GM21390 (cell line): ENCODE measurements at regions not wholly inside any gene's neighbourhood (a gene's known extent, or its start where the extent isn't known, plus 50 kb on each side); places are given as distances from the start of the nearest gene placed in this dataset.
"Not testable (repeated sequence)": the region's sequence is repeated elsewhere in the genome, so short reads cannot be mapped to it uniquely, and the experiment has no call there.

ENCODE experiments used
- ATAC-seq: cut with Tn5 transposase; IDR thresholded peaks from one replicate; pipeline ENCODE4 v1.9.1; 2021; ENCODE audit not compliant: unreplicated experiment

DNA sequence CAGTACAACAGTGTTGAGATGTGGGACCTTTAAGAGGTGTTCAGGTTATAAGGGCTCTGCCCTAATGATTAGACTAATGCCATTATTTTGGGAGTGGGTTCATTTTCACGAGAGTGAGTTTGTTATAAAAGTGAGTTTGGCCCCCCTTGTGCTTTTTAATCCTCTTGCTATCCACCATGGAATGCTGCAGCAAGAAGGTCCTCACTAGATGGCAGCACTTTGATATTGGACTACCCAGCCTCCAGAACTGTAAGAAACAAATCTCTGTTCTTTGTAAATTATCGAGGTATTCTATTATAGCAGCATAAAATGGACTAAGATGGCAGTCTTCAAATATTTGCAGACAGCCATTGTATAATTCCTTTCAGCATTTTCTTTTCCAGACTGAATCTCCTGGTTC lies 212.4 kb downstream of the LRRC70 start:
- ATAC-seq, result no peak

DNA sequence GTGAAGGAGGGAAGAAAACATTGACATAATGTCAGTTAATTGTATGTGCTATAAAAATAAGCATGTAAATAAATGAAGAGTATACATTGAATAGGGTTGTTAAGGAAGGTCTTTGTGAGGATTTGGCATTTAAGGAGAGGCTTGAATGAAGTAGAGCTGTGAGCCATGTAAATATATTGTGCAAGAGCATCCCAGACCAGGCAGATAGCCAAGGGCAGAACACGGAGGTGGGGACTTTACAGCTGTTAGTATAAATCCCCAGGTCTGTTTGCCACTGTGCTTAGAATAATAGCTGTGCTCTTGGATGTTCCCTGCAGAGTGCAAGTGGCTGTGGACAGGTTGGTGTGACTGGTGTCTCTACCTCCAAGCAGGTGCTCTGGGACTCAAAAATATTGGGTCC lies 211.7 kb downstream of the LRRC70 start:
- ATAC-seq, result no peak

DNA sequence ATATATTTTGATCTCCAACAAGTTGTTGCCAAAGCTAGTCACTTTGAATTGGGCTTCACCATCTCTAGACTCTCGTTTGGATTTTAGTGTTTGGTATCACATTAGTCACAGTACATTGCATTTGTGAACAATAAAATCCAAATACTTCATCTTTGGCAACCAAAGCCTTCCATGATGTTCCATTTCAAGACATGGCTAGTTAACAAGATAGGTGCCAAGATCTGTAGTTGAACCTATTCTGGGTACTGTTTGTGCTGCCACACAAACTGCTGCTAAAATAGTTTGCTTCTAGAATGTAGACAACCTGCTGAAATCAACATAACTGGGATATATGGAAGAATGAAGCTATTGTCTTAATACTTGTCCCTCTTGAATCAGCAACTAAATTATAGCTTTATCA lies 207.5 kb downstream of the LRRC70 start:
- no peak for ATAC-seq

DNA sequence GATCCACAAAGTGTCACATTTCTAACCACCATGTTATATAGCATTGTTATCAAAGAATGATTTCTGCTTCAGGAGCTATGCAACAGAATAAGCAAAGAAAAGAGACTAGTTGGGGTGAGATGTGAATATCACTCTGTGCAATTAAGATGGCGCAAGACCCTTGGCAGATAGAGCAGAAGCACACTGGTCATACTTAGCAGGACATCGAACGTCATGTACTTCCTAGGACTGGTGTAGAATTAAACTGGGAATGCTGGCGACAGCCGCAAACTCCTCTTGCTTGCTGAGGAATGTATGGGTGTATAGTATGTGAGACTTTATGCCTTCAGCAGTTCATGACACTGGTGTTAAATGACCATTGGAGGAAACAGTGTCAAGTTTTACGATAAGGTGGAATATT lies 207.0 kb downstream of the LRRC70 start:
- no peak for ATAC-seq

DNA sequence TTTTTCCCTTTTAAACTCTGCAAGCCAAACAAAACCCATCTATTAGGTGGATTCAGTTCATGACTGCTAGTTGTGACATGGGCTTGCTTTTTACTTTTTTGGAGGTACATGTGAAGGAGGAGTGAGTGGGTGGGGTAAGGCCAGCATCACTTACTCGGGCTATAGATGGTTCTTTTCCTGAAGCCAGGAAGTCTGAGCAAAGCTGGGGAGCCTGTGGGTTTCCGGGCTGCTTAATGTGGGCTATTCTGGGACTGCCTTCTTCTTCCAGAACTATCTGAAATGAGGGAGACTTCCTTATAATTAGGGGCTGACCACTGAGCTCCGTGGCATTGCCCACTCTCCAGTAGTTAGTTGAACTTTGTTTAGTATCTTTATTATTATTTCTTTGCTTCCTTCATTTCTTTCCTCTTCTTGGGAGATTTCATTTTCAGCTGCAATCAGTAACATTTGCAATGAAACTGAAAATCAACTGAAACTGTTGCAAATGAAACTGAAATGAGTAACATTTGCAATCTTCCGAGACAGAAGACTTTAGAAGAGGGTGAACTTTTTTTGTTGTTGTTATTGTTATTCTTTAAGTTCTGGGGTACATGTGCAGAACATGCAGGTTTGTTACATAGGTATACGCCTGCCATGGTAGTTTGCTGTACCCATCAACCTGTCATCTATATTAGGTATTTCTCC lies 204.9 kb downstream of the LRRC70 start:
- peak; percentile 69 for ATAC-seq

DNA sequence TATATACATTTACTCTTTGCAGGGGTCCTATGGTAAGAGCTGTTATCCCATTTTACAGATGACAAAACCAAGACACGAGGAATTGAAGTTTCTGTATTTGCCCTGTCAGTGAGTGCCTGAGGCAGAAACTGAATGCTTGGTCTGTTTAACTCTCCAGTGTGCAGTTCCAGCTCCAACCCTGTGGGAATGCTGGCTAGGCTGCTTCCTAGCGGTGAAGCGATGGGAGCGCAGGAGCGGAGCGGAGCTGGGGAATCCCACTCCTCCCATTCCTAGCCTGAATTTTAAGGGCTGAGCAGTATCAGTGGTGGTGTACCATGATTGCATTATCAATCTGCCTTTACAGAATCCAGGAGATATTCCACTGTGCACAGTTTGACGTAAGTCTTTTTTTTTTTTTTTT lies 202.3 kb downstream of the LRRC70 start:
- no peak for ATAC-seq

DNA sequence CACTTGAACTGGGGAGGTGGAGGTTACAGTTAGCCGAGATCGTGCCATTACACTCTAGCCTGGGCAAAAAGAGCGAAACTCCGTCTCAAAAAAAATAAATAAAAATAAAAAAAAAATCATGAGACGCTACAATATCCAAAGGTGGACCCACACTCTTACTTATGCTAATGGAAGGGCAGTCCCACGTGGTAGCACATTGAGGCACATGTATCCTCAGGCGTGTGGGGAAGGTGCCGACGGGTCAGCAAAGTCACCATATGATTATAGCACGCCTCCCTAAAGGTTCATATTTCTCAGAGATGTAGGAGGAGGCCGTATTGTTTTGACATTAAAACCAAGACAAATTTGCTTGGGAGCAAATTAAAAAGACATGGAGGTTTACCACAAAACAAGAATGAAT lies 201.6 kb downstream of the LRRC70 start:
- no peak for ATAC-seq

DNA sequence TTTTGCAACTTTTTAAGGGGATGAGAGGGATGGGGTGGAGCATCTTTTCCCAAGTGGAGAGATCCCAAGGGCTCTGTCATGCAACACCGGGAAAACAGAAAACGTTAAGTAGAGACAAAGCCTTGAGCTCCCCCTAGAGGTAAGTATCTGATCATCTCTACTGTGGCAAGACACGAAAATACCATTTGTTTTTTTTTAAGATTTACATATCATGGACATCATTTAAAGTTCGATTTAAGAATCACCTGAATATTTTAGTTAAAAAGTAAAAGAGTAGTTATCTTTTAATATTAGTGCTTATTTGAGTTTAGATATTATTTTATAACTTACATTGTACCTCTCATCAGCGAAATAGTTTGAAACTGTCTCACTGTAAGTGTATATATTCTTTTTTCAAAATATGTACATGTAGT lies 200.4 kb downstream of the LRRC70 start:
- peak; percentile 62 for ATAC-seq

DNA sequence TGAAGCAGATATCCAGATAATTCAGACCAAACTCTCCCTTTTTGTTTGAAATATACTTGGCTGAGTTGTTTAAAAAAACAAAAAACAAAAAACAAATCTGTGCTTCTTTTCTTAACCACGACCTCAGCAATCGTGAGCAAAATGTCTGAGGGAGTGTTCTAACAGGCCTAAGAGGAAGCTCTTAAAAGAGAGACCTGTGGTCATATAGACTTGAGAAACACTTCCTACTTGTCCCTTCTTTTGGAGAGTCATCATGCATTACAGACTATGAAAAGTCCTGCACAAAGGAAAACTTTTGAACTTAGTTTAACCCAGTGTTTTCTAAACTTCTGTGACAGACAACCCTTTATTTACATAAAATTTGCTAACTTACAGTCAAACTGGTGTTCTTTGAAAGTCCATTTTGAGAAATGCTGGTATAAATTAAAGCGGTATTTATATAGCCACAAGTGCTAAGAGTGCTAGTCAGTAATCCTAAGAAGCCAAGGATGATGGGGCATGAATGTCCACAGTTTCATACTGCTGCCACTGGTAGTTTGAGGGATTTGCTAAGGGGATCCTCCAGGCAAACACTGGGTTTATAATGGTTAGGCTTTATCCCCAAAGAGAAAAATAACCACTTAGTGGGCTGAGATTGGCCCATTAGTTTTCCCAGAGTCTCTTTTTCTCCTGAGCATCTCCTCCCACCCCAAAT lies 199.8 kb downstream of the LRRC70 start:
- peak; percentile 30 for ATAC-seq

DNA sequence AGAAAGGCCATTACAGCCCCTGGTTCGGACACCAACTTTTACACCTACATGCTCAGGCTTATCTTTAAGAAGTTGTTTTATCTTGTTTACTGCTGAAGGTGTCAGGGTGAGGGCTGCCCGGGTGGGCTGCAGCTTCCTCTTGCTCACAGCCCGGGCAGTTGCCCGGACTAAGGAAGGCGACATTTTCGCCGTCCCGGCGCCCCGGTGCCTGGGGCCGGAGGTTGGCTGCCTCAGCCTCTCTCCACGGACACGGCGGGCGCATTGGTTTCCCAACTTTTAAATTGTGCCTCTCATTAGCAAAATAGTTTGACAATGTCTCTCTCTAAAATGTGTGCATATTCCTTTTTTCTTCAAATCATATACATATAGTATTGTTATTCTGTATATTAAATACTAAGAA lies 198.5 kb downstream of the LRRC70 start:
- ATAC-seq, result not testable (repeated sequence)

DNA sequence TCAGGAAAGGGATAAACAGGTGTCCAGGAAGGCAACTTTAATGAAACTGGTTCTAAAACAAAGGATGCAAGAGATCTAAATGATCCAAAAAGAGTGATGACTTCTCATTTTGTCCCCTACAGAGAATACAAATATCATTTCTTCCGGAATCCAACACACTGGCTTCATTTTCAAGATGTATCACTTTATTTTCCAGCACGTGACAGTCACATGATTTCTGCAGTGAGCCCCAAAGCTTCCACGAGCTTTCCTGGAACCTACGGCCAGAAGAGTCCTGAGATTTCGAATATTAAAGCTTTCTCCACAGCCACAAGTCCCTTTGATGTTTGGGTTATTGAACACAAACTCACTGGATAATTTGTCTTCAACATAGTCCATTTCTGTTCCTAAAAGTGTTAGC lies 198.0 kb downstream of the LRRC70 start:
- ATAC-seq, result not testable (repeated sequence)

DNA sequence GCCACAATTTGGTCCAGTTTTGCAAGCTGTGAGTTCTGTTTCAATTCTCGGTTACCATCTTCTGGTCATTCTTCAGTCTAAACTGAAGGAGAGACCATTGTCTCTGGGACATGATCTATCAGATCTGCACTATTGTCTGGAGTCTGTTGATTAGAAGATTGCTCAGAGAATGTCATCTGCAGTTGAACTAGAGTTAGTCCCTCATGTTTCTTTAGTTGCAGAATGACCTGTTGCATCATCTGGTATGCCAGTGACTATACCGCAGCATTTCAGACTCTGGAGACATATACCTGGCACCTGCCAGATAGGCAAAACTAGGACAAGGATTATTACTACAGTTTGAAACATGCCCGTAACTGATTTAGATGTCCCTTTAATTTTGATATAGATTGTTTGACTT lies 194.8 kb downstream of the LRRC70 start:
- ATAC-seq, result no peak

DNA sequence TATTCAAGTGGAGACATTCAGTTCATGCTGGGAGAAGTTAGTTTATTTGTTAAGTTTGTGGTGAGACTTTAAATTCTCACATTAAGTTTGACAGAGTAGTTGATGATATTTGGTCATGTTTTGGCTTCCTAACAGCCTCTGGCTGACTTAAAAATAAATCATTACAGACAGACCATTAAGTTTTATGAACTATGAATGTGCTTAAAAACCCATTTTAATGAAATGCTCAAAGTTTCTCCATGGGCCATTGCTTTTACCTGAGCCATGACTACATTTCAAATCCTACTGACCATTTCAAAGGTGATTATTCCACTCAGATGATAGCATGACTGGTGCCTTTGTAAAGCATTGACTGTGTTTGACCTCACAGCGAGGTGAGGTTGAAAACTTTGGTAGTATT lies 192.7 kb downstream of the LRRC70 start:
- no peak for ATAC-seq

DNA sequence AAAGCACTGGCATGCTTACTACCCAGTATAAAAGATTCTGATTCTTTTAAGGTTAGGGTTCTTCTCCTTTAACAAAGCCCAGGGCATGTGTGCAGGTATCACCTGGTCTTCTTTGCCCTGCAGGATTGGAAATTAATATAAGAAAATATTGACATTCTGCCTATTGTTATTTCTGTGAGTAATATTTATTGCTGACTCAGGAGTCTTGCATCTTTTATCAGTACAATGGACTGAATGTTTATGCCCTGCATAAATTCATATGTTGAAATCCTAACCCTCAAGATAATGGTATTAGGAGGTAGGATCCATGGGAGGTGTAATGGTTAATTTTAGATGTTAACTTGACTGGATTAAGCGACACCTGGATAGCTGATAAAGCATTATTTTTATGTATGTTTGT lies 189.0 kb downstream of the LRRC70 start:
- no peak for ATAC-seq

DNA sequence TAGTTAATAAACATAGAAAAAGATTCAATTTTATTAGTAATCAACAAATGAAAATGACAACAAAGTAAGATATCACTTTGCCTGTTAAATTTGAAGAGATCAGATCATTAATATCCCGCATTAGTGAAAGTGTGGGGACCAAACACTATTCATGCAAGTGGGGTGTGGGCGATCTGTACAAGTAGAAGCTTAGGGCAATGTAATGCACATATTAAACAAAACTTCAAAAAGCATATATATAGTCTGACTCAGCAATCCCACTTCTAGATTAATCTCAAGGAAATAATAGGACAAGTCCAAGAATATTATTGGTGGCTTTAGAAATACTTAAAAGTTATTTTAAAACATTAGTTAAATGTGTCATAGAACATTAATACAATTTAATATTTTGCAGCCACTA lies 188.5 kb downstream of the LRRC70 start:
- ATAC-seq, result no peak

DNA sequence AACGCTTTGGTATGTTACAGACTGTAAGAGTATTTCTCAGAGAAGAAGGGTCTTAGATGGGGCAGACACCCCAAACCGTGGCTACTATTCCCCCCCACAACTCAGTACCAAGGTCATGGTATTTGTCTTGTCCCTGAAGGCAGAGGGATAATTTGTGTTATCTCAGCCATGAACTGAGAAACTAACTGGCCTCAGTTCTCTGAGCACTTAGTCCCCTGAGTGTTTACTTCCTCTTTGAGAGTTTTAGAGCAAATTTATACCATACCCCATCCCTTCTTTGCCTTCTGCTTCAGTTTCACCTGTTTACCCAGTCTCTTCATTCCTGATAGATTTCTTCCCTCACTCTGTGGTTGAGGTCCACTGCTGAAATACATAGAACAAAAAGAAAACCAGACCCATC lies 183.9 kb downstream of the LRRC70 start:
- ATAC-seq, result no peak

DNA sequence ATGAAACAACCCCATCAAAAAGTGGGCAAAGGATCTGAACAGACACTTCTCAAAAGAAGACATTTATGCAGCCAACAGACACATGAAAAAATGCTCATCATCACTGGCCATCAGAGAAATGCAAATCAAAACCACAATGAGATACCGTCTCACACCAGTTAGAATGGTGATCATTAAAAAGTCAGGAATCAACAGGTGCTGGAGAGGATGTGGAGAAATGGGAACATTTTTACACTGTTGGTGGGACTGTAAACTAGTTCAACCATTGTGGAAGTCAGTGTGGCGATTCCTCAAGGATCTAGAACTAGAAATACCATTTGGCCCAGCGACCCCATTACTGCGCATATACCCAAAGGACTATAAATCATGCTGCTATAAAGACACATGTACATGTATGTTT lies 179.1 kb downstream of the LRRC70 start:
- ATAC-seq, result not testable (repeated sequence)

DNA sequence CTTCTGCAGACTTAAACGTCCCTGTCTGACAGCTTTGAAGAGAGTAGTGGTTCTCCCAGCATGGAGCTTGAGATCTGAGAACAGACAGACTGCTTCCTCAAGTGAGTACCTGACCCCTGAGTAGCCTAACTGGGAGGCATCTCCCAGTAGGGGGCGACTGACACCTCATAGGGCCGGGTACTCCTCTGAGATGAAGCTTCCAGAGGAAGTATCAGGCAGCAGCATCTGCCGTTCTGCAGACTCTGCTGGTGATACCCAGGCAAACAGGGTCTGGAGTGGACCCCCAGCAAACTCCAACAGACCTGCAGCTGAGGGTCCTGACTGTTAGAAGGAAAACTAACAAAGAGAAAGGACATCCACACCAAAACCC lies 174.4 kb downstream of the LRRC70 start:
- ATAC-seq, result not testable (repeated sequence)

DNA sequence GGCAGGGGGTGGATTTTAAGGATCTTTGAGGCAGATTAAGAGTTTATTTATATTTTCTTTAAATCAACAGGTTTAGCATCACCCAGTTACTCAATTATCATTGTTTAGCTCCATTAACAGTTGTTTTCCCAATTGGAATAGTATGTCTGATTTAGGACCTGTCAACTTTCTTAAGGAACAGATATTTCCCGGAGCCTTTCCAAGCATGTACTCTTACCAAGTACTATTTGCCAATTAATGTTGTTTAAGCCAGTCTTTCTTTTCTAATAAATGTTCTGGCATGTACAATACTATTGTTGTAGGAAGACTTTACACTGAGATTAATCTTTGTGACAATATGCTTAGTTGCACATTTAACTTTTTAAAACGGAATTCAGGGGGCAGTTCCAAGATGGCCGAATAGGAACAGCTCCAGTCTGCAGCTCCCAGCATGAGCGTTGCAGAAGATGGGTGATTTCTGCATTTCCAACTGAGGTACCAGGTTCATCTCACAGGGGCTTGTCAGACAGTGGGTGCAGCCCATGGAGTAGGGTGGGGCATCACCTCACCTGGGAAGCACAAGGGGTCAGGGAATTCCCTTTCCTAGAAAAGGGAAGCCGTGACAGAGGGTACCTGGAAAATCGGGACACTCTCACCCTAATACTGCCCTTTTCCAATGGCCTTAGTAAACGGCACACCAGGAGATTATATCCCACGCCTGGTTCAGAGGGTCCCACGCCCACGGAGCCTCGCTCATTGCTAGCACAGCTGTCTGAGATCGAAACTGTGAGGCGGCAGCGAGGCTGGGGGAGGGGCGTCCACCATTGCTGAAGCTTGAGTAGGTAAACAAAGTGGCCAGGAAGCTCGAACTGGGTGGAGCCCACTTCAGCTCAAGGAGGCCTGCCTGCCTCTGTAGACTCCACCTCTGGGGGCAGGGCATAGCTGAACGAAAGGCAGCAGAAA lies 173.7 kb downstream of the LRRC70 start:
- not testable (repeated sequence) for ATAC-seq

DNA sequence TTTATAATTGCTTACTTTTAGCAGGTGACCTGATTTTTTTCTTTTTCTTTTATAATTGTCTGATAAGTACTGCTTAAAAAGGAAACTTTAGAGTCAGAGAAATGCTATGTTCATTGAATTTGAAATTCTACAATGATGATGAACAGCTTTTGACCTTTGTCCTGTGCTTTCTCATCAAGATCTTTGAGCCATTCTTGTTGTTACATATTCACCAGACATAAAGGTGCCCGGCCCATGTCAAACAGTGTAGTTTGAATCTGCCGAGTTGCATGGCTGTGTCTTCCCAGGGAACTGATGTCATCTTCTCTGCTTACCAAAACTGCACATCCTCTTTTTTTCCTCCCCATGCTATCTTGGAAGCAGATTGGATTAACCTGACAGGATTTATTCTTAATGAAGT lies 163.6 kb downstream of the LRRC70 start:
- ATAC-seq, result no peak

DNA sequence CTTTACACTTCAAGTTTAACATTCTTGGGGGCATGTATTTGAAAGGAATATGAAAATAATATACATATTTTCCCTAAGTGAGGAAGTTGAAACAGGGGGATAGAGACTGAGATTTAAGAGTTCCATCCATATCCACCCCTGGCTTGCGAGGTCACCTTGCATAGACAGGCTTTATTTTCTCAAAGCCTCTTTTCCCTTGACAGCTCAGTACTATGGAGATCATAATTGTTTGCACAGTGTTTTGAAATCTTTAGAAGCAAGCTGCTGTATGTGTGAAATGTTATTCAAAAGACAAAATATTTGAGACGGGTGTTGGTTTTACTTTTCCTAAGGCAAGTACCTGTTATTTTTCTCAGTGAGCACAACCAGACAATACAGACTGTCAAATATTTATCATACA lies 163.1 kb downstream of the LRRC70 start:
- ATAC-seq, result no peak

DNA sequence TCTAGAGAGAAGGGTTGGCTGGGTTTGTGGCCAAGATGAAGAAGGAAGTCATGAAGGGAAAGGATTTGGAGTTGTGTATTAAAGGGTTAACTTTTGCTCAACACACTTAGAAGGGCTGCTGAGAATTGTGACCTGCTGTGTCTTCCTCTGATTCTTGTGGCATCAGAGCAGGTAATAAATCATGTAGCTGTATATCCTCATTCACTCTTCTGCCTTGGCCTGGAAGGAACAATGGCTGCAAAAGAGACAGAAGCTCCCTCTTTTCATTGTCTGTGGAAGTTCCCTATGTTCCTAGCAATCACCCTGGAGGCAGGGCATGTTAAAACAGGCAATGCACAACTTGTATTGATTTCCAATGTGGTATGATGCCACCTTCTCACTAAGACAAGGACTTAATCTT lies 159.1 kb downstream of the LRRC70 start:
- ATAC-seq, result no peak
